MM.1S (cell line): ENCODE measurements at regions not wholly inside any gene's neighbourhood (a gene's known extent, or its start where the extent isn't known, plus 50 kb on each side); places are given as distances from the start of the nearest gene placed in this dataset.

Experiments used
- DNase-seq: peaks from one replicate; pipeline ENCODE4 v3.0.0-alpha.2; 2015
- H2AFZ ChIP-seq: fragments of 300-600 bp; sonication (generic); 2 replicates; pipeline ENCODE4 v1.6.0; 2016; ENCODE audit warnings: antibody characterized with exemption, low read length
- H3F3A ChIP-seq: fragments of 300-600 bp; sonication (generic); 2 replicates; pipeline ENCODE4 v1.6.1; 2016; ENCODE audit warnings: mild to moderate bottlenecking, antibody characterized with exemption, low read length, moderate library complexity, mixed read lengths; ENCODE audit not compliant: insufficient read depth
- H3K27ac ChIP-seq: fragments of 300-600 bp; sonication (generic); 2 replicates; pipeline ENCODE4 v1.5.1; 2016; ENCODE audit warnings: mild to moderate bottlenecking, low read length
- H3K27me3 ChIP-seq: fragments of 300-600 bp; sonication (generic); replicated peaks from 2 replicates; pipeline ENCODE4 v1.6.0; 2016; ENCODE audit warnings: low read length; ENCODE audit not compliant: insufficient read depth
- H3K36me3 ChIP-seq: fragments of 300-600 bp; sonication (generic); replicated peaks from 2 replicates; pipeline ENCODE4 v1.6.1; 2016; ENCODE audit warnings: mild to moderate bottlenecking, low read length, mixed read lengths; ENCODE audit not compliant: insufficient read depth
- H3K4me1 ChIP-seq: fragments of 300-600 bp; sonication (generic); 2 replicates; pipeline ENCODE4 v1.6.1; 2016; ENCODE audit warnings: low read length, mixed read lengths
- H3K4me2 ChIP-seq: fragments of 300-600 bp; sonication (generic); 2 replicates; pipeline ENCODE4 v1.6.0; 2016; ENCODE audit warnings: low read depth, low read length
- H3K4me3 ChIP-seq: fragments of 300-600 bp; sonication (generic); 2 replicates; pipeline ENCODE4 v1.5.1; 2016; ENCODE audit warnings: low read length, mixed read lengths
- H3K79me2 ChIP-seq: fragments of 300-600 bp; sonication (generic); 2 replicates; pipeline ENCODE4 v1.6.1; 2016; ENCODE audit warnings: mixed run types, low read length, mixed read lengths
- H3K9ac ChIP-seq: fragments of 300-600 bp; sonication (generic); 2 replicates; pipeline ENCODE4 v1.6.1; 2016; ENCODE audit warnings: low read length, mixed read lengths
- H3K9me2 ChIP-seq: fragments of 300-600 bp; sonication (generic); replicated peaks from 2 replicates; pipeline ENCODE4 v1.6.1; 2016; ENCODE audit warnings: mild to moderate bottlenecking, low read length, mixed read lengths; ENCODE audit not compliant: insufficient read depth
- H3K9me3 ChIP-seq: fragments of 300-600 bp; sonication (generic); replicated peaks from 2 replicates; pipeline ENCODE4 v1.6.1; 2016; ENCODE audit warnings: mild to moderate bottlenecking, low read length, mixed read lengths; ENCODE audit not compliant: insufficient read depth
- H4K20me1 ChIP-seq: fragments of 300-600 bp; sonication (generic); 2 replicates; pipeline ENCODE4 v1.6.1; 2016; ENCODE audit warnings: mild to moderate bottlenecking, low read length, moderate library complexity, mixed read lengths; ENCODE audit not compliant: insufficient read depth
- CTCF ChIP-seq: fragments of 300-600 bp; sonication (generic); IDR thresholded peaks from 2 replicates; pipeline ENCODE4 v1.5.1; 2016; ENCODE audit warnings: antibody characterized with exemption, low read length, mixed read lengths
- EZH2 ChIP-seq: fragments of 300-600 bp; sonication (generic); optimal IDR thresholded peaks from 2 replicates; pipeline ENCODE3; 2017; ENCODE audit warnings: low read depth, mild to moderate bottlenecking, antibody characterized with exemption, low read length, mixed read lengths
- EZH2phosphoT487 ChIP-seq: fragments of 300-600 bp; sonication (generic); IDR thresholded peaks from 2 replicates; pipeline ENCODE4 v1.6.1; 2018; ENCODE audit warnings: antibody characterized with exemption, low read length

GRCh38 chr4:184906480-184907097 lies 80.8 kb upstream of the ACSL1 start:
- DNase-seq = no peak
- no peak overlapping the region for H3K27ac ChIP-seq
- H3K4me1 ChIP-seq = no peaks in the 10 kb centered on the region
- H3K4me2 ChIP-seq = no peak overlapping the region
- no peaks in the 10 kb centered on the region for H3K36me3 ChIP-seq
- H3K27me3 ChIP-seq = no peaks in the 10 kb centered on the region
- no peaks in the 10 kb centered on the region for H4K20me1 ChIP-seq
- no peaks in the 10 kb centered on the region for H3F3A ChIP-seq
- TF ChIP-seq EZH2 (no peak), CTCF (no peak), EZH2phosphoT487 (no peak)
- H3K4me3 ChIP-seq = no peak overlapping the region
- H2AFZ ChIP-seq = no peak overlapping the region
- no peaks in the 10 kb centered on the region for H3K9me3 ChIP-seq
- no peaks in the 10 kb centered on the region for H3K9me2 ChIP-seq
- no peaks in the 10 kb centered on the region for H3K79me2 ChIP-seq
- H3K9ac ChIP-seq = no peak overlapping the region

DNA sequence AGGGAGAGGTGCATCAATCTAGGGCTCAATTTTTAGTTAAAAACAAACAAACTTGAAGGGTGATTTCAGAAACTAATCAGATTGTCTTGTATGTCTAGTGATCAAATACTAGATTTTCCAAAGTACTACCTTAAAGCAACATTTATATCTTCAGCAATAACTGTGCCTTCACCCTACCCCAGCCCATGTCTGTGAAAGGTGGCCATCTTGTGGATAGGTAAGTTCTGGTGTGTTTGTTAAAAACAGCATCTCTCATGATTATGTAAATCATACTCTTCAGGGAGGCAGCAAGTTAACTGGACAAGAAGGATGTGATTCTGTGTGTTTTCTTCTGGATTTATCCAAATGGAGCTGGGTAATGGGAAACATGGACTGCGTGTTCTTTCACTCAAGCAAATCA lies 81.4 kb upstream of the ACSL1 start:
- Histone ChIP-seq H3K4me1 (no peaks in the 10 kb centered on the region), H3K9me2 (no peaks in the 10 kb centered on the region), H3K9me3 (no peaks in the 10 kb centered on the region), H3K27ac (no peak overlapping the region), H3K4me2 (no peak overlapping the region), H3K4me3 (no peak overlapping the region), H4K20me1 (no peaks in the 10 kb centered on the region), H2AFZ (no peak overlapping the region), H3F3A (no peaks in the 10 kb centered on the region), H3K9ac (no peak overlapping the region), H3K36me3 (no peaks in the 10 kb centered on the region), H3K27me3 (no peaks in the 10 kb centered on the region), H3K79me2 (no peaks in the 10 kb centered on the region)
- no peak for DNase-seq
- TF ChIP-seq CTCF = peak; percentile 14; the same call in 1 of the 2 replicates
- TF ChIP-seq EZH2 = no peak

GRCh38 chr4:184907810-184908209 lies 82.0 kb upstream of the ACSL1 start:
- H3K4me2 ChIP-seq = no peak overlapping the region

More at GRCh38 chr4:184907810-184908209, 82.0 kb upstream of the ACSL1 start:
- H3K27ac ChIP-seq = no peak overlapping the region
- no peak overlapping the region for H3K9ac ChIP-seq
- H3K9me2 ChIP-seq = no peaks in the 10 kb centered on the region
- no peaks in the 10 kb centered on the region for H3K36me3 ChIP-seq
- no peak overlapping the region for H3K4me3 ChIP-seq
- no peak overlapping the region for H2AFZ ChIP-seq
- no peak for TF ChIP-seq EZH2phosphoT487
- TF ChIP-seq EZH2 = no peak
- TF ChIP-seq CTCF = no peak
- H3K27me3 ChIP-seq = no peaks in the 10 kb centered on the region
- H3F3A ChIP-seq = no peaks in the 10 kb centered on the region
- no peaks in the 10 kb centered on the region for H3K79me2 ChIP-seq
- no peaks in the 10 kb centered on the region for H3K9me3 ChIP-seq
- no peaks in the 10 kb centered on the region for H3K4me1 ChIP-seq
- no peak for DNase-seq
- H4K20me1 ChIP-seq = no peaks in the 10 kb centered on the region
